GM13976 (cell line): ENCODE measurements at regions not wholly inside any gene's neighbourhood (a gene's known extent, or its start where the extent isn't known, plus 50 kb on each side); places are given as distances from the start of the nearest gene placed in this dataset.

Source experiments
- DNase-seq: peaks from one replicate; pipeline ENCODE4 v3.0.0; 2012; ENCODE audit warnings: low spot score
- in situ Hi-C: fragments of 300-500 bp; cut with MboI; formaldehyde crosslinking; loops from one replicate; pipeline ENCODE4 v1.12.0; 2022; ENCODE audit warnings: low sequenced_read_pairs, mixed read lengths, inconsistent platforms; ENCODE audit not compliant: unreplicated experiment
- TF ChIP-seq, protein P1 (sequence below): IDR thresholded peaks from 2 replicates; pipeline ENCODE4 v1.5.1; 2012; ENCODE audit warnings: borderline replicate concordance, mild to moderate bottlenecking; ENCODE audit not compliant: insufficient read depth; ENCODE audit errors: extremely low read depth, missing control alignments, control extremely low read depth

DNA sequence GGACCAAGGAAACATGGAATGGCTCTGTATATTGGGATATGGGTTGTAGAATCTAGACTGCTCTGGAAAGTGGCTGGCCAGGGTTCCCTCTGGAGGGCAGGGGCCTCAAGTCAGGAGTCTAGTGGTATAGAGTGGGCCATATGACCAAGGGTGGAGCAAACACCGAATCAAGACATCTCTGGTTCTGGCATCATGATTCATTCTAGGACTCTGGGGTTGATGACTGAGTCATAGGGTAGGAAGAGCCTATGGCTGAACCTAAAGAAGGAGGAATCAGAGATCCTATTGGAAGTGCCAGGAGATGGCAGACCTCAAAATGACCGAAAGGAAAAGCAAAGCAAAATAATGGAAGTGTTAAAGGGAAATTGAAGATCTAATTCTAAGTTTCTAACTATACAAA is 356.4 kb upstream of the PRICKLE1 start:
- no peak for DNase-seq
- TF ChIP-seq, protein P1, sequence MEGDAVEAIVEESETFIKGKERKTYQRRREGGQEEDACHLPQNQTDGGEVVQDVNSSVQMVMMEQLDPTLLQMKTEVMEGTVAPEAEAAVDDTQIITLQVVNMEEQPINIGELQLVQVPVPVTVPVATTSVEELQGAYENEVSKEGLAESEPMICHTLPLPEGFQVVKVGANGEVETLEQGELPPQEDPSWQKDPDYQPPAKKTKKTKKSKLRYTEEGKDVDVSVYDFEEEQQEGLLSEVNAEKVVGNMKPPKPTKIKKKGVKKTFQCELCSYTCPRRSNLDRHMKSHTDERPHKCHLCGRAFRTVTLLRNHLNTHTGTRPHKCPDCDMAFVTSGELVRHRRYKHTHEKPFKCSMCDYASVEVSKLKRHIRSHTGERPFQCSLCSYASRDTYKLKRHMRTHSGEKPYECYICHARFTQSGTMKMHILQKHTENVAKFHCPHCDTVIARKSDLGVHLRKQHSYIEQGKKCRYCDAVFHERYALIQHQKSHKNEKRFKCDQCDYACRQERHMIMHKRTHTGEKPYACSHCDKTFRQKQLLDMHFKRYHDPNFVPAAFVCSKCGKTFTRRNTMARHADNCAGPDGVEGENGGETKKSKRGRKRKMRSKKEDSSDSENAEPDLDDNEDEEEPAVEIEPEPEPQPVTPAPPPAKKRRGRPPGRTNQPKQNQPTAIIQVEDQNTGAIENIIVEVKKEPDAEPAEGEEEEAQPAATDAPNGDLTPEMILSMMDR, result no peak
- in situ Hi-C loops, result no loop called here

DNA sequence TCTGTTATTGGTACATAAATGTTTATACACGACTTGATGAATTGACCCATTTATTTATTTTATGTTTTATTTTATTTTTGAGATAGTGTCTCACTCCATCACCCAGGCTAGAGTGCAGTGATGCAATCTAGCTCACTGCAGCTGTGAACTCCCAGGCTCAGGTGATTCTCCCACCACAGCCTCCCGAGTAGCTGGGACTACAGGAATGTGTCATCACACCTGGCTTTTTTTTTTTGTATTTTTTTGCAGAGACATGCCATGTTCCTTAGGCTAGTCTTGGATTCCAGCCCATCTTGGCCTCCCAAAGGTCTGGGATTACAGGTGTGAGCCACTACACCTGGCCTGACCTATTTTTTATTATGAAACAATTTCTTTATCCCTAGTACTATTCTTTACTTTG is 355.0 kb upstream of the PRICKLE1 start:
- in situ Hi-C loops, result no loop called here

DNA sequence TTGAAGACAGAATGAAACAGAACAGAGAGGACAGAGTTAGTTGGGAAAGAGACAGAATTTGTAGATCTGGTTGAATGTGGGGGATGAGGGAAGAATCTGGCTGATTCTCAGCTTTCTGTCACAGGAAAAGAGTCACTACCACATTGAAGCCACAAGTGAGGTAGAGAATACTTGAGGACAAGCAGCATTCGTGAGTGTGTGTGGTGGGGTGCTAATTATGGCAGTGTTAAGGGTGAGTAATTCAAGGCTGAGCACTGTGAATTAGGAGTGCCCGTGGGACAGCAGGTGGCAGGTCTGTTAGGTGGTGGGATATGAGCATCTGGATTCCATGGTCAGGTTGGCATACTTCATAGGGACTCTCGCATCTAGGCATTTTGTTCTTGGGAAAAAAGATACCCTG is 347.4 kb upstream of the PRICKLE1 start:
- in situ Hi-C loops, result no loop called here
- DNase-seq, result no peak
- TF ChIP-seq, protein P1, result no peak

More for the DNA sequence above, 355.0 kb upstream of the PRICKLE1 start:
- TF ChIP-seq, protein P1, result no peak
- no peak for DNase-seq

DNA sequence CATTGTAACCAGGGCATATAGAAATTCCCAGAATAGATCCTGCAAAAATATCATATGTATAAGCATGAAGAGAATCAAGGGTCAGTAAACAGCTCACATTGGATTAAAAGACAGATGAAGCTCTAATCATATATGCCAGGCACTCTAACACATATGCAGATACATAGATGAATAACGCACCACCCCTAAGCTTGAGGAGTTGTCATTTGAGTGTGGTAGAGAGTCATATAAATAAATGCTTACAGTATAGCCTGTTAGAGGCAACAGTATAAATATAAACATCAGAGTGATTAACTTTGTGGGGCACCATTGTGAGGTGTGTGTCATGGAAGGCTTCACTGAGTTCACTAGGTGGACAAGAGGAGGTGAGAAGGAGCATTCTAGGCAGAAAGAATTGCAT is 346.7 kb upstream of the PRICKLE1 start:
- TF ChIP-seq, protein P1, result no peak
- DNase-seq, result no peak
- in situ Hi-C loops, result no loop called here

DNA sequence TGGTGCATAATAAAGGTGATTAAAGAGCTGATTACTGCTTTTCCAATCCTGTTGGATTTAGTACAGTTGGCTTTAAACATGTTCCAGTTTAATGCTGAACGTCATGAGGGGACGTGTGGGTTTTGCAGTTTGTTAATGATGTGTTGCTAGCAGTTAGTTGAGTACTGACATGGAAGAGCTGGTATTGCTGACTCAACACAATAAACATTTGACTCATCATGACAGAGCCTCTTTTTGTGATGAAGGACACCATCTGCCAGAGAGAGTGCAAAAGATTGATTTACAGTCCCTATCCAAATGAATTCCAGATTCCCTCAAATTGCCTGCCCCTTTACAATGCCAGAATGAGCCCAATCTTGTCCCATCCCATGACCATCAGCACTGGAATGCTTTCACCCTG is 346.2 kb upstream of the PRICKLE1 start:
- in situ Hi-C loops, result no loop called here
- no peak for DNase-seq

DNA sequence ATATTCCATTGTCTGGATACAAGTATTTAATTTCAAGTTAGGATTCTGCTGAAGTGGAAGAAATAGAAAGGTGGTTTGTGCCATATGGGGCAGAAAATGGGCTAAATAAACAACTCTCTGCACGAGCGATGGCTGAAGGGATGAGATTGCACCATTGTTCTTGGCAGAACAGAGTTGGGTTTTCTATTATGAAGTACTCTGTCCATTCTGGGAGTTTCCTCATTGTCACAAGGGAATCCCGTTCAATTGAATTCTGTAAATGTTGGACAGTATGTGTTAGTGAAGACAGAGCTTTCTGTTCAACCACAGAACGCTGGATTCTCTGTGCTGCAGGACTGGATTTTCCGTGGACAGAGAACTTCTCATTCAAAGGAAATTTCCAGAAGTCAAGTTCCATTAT is 345.5 kb upstream of the PRICKLE1 start:
- in situ Hi-C loops, result no loop called here
- TF ChIP-seq, protein P1, result no peak
- no peak for DNase-seq

More for the DNA sequence above, 346.2 kb upstream of the PRICKLE1 start:
- TF ChIP-seq, protein P1, result no peak

DNA sequence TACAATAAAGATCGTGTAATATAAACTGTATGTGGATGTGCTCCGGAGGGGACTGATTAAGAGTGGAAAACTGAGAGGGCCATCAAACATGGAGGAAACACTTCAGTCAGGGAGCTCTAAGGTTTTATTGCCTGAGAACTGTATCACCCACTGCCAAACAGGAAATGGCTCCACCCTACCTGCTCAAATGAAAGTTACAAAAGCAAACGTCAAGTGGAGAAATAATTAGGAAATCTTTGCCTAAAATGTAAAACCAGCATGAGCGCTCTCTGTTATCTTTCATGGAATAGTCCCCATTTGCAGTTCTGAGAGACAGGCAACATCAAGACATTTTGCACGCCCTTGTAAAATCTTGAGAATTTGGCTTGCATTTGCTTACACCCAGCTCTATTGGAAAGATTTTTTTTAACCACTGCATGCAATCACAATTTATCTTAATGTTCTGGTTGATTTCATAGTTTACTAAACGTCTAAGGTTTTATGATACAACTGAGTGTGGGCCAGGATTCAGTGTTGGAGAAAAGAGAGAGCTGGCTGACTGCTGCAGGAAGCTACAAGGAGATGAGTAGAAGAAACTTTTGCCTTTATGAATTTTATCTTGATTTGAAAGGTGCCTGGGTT is 344.0 kb upstream of the PRICKLE1 start:
- no peak for DNase-seq
- in situ Hi-C loops, result no loop called here
- TF ChIP-seq, protein P1, result no peak
